ENCODE measurements at regions not wholly inside any gene's neighbourhood (a gene's known extent, or its start where the extent isn't known, plus 50 kb on each side); places are given as distances from the start of the nearest gene placed in this dataset.

DNA sequence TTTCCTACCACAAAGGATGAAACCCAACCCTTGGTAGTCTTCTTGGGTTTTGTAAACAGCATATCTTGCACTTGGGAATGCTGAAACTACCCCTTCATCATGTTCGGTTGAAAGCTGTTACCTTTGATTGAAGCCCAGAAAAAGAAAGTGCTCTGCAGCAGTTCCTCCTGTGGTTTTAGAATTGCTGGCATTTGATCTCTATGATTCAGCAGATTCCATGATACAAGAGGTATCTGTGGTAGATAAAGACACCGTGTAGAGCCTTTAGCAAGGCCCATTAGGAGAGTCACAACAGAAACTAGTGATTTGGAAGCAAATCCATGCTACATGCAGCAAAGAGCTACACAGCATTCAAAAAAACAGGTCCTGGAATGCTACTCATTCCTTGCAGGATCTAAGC is 557.0 kb downstream of the TLE1 start:
- TF ChIP-seq POLR2A (IDR thresholded peaks at IDR 0.05), result no peak
- TF ChIP-seq, protein P1, sequence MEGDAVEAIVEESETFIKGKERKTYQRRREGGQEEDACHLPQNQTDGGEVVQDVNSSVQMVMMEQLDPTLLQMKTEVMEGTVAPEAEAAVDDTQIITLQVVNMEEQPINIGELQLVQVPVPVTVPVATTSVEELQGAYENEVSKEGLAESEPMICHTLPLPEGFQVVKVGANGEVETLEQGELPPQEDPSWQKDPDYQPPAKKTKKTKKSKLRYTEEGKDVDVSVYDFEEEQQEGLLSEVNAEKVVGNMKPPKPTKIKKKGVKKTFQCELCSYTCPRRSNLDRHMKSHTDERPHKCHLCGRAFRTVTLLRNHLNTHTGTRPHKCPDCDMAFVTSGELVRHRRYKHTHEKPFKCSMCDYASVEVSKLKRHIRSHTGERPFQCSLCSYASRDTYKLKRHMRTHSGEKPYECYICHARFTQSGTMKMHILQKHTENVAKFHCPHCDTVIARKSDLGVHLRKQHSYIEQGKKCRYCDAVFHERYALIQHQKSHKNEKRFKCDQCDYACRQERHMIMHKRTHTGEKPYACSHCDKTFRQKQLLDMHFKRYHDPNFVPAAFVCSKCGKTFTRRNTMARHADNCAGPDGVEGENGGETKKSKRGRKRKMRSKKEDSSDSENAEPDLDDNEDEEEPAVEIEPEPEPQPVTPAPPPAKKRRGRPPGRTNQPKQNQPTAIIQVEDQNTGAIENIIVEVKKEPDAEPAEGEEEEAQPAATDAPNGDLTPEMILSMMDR (IDR thresholded peaks at IDR 0.05), result no peak
- TF ChIP-seq EP300 (IDR thresholded peaks at IDR 0.05; ENCODE audit: low read depth), result no peak

All from transverse colon (tissue), 3 donors.